Right renal pelvis (tissue), 4 donors: ENCODE measurements at regions not wholly inside any gene's neighbourhood (a gene's known extent, or its start where the extent isn't known, plus 50 kb on each side); places are given as distances from the start of the nearest gene placed in this dataset.
"Not testable (repeated sequence)": the region's sequence is repeated elsewhere in the genome, so short reads cannot be mapped to it uniquely, and the experiment has no call there.

Experiments
- DNase-seq, 4 donors: peaks; one replicate each; pipeline ENCODE4 v3.0.0-alpha.2; 2013; ENCODE audit warnings: low read depth in 4 of 4, low spot score in 3 of 4, missing footprints in 1 of 4

GRCh38 chr17:19470530-19471261, 59.7 kb downstream of the RNF112 start:
- peak in 3 of 4 donors; percentile 31 to 49 (median 33) for DNase-seq

GRCh38 chr17:19474405-19474804, 59.2 kb upstream of the SLC47A1 start:
- DNase-seq = not testable (repeated sequence)

DNA sequence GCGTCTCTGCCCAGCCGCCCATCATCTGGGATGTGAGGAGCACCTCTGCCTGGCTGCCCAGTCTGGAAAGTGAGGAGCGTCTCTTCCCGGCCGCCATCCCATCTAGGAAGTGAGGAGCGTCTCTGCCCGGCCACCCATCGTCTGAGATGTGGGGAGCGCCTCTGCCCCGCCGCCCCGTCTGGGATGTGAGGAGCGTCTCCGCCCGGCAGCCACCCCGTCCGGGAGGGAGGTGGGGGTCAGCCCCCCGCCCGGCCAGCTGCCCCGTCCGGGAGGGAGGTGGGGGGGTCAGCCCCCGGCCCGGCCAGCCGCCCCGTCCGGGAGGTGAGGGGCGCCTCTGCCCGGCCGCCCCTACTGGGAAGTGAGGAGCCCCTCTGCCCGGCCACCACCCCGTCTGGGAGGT, 57.9 kb upstream of the SLC47A1 start:
- not testable (repeated sequence) for DNase-seq

DNA sequence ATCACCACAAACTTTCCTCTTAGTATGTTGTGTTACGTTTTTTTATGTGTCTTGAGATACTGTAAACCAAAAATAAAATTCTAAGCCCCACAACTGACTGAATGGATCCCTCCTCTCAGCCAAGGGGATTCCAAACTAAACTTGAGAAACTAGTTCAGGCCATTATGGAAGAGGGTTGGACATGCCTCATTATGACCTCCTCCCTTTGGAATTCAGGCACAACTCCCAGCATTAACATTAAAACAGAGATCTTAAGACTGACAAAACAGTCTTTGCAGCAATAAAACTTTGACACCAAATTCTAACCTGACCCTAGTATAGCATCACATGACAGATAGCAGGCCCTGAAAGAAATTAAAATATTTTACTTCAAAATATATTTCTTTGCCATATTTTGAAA, 51.1 kb upstream of the SLC47A1 start:
- DNase-seq = peak in 3 of 4 donors; percentile 32 to 48 (median 38)
